Esophagus squamous epithelium (tissue), 4 donors: ENCODE measurements at regions not wholly inside any gene's neighbourhood (a gene's known extent, or its start where the extent isn't known, plus 50 kb on each side); places are given as distances from the start of the nearest gene placed in this dataset.

Source experiments
- POLR2A ChIP-seq, 4 donors: fragments of 450-650 bp; IDR thresholded peaks; one replicate each; pipeline ENCODE4 v1.6.1; 2017; ENCODE audit warnings: antibody characterized with exemption in 4 of 4, mild to moderate bottlenecking in 4 of 4, moderate library complexity in 3 of 4
- TF ChIP-seq, protein P1 (sequence below), 6 experiments: fragments of 450-650 bp in 4 of 6; fragments of 200-600 bp in 2 of 6; sonication (generic) in 2 of 6; IDR thresholded peaks; one replicate each; pipeline ENCODE4 v1.5.1; 2016 to 2019; ENCODE audit warnings: antibody characterized with exemption in 6 of 6, mild to moderate bottlenecking in 4 of 6, moderate library complexity in 4 of 6

DNA sequence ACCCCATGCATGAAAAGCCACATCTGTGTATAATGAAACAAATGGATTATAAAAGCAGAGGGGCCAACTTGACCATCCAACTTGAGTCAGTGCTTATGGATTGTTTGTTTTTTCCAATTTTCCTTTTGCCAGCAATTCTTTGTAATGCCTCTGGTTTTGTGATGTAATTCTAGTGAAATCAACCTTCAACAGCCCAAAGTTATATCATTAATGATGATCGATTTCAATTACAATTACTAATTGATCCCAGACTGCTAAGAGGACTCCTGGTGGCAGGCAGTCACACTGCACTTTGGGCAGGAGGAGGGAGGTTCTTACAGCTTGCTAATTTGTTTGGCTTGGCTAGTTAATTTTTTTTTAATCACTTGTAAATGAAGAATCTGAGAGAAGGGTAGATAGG lies 552.3 kb downstream of the NUF2 start:
- TF ChIP-seq, protein P1, sequence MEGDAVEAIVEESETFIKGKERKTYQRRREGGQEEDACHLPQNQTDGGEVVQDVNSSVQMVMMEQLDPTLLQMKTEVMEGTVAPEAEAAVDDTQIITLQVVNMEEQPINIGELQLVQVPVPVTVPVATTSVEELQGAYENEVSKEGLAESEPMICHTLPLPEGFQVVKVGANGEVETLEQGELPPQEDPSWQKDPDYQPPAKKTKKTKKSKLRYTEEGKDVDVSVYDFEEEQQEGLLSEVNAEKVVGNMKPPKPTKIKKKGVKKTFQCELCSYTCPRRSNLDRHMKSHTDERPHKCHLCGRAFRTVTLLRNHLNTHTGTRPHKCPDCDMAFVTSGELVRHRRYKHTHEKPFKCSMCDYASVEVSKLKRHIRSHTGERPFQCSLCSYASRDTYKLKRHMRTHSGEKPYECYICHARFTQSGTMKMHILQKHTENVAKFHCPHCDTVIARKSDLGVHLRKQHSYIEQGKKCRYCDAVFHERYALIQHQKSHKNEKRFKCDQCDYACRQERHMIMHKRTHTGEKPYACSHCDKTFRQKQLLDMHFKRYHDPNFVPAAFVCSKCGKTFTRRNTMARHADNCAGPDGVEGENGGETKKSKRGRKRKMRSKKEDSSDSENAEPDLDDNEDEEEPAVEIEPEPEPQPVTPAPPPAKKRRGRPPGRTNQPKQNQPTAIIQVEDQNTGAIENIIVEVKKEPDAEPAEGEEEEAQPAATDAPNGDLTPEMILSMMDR (IDR thresholded peaks at IDR 0.05) = peak in 4 of 6 experiments; percentile 10 to 50 (median 30)
- no peak for TF ChIP-seq POLR2A (IDR thresholded peaks at IDR 0.05)
